ENCODE measurements at regions not wholly inside any gene's neighbourhood (a gene's known extent, or its start where the extent isn't known, plus 50 kb on each side); places are given as distances from the start of the nearest gene placed in this dataset.

DNA sequence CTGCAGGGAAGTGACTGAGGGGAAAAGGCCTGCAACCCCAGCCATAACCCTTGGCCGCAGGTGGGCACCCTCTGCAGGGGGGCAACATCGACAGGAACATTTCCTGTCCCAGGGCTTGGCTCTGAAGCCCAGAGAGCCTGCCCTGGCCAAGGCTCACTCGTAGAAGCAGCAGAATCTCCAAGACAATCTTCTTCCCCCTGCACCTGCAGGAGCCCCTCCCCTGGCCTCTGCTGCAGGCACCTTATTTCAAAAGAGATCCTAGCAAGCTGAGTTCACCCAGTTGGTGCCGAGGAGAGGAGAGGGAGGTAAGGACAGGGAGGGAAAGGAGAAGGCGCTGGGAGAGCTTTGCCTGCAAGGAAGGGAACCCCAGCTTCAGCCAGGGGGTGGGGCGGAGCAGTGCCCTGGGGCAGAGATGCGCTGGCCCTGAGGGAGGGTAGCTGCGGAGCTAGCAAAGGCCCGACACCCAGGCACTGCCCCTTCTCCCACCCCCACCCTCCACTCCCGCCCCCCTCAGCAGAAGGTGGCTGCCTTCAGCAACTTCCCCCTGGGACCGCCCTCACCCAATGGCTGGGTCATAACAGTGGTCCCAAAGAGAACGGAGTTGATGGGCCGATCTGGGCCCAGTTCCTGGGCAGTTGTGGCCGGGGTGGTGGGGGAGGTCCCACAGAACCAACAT lies 104.3 kb upstream of the TNRC6C start:
- DNase-seq (ENCODE audit: low read depth in 2 of 2), result no peak

DNA sequence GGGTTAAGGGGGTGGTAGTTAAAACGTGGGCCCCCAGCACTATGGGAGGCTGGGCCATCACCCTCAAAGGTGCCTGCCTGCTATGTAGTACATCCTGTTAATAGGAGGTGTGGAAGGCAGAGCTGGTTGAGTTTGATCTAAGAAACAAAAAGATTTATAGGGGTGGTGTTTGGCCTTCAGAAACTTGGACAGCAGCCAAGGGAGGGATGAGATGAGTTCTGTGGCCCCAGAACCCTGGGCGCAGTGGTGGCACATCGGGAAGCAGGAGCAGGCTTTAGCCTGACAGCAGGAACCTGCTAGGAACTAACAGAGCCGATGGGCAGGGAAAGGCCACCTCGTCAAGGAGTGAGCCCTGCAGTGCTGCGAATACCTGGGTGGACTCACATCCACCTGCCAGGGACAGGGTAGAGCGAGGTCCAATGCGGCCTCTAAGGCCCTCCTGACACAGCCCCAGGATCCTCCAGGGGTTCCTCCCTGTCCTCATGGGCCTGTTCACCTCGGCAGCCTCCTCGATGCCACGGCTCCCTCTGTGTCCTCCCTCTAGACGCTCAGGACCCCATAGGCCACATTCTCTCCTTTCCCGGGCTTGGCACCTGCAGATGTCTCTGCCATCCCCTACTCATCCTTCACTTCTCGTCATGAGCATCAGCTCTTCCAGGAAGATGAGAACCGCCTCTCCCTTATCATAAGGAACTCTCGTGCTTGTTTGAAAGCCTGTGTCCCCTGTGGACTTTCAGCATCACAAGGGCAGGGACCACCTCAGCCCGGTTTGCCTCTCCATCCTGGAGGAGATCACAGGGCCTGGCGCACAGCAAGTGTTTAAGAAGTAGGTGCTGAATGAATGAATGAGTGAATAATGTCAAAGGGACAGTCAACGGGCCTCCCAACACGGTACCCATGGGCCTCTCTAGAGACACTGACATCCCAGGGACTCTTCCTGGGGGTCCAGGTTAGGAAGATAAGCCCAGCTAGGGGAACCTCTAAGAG lies 103.5 kb upstream of the TNRC6C start:
- no peak for DNase-seq (ENCODE audit: low read depth in 2 of 2)

GRCh38 chr17:77856551-77857305 lies 101.8 kb upstream of the TNRC6C start:
- no peak for DNase-seq (ENCODE audit: low read depth in 2 of 2)

- DNase-seq (ENCODE audit: low read depth in 2 of 2), result no peak
Measured at GRCh38 chr17:77857306-77857555, 101.3 kb upstream of the TNRC6C start.

GRCh38 chr17:77857613-77858012 lies 100.9 kb upstream of the TNRC6C start:
- DNase-seq (ENCODE audit: low read depth in 2 of 2), result no peak

- no peak for DNase-seq (ENCODE audit: low read depth in 2 of 2)
Measured at GRCh38 chr17:77858291-77859034, 100.0 kb upstream of the TNRC6C start.

DNA sequence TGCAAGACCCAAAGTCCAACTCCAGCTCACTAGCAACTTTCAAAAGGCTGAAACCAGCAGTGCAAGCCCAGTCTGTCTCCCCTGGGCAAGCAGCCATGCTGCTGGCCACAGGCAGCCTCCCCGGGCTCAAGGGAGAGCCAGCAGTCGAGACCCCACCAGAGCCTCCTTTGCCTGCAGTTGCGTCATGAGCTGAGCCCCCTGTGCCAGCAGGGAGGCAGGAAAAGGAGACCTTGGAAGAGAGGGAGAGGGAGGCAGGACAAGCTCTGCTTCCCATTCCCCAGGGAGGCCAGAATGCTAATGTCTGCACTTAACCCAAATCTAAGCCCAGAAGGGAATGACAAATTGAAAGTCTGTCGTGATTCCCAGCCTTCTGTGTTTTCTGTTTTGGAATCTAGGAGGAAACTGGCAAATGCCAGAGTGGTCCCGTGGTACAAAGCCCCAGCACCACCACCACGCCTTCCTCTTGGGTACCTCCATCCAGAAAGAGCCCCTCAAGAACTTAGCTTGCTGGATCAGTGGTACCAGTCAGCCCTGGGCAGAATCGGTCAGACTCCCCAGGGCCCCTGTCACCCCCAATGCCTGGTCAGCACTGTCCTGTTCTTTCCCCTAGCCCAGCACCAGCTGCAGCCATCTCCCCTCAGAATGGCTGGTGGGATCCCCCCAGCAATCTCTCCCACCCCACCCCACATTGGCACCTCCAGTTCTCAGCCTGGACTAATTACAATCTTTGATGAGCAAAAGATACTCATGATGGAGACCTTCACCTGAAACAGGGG lies 99.3 kb upstream of the TNRC6C start:
- no peak for DNase-seq (ENCODE audit: low read depth in 2 of 2)

GRCh38 chr17:77861133-77861695 lies 97.3 kb upstream of the TNRC6C start:
- no peak for DNase-seq (ENCODE audit: low read depth in 2 of 2)

GRCh38 chr17:77861981-77862645 lies 96.4 kb upstream of the TNRC6C start:
- no peak for DNase-seq (ENCODE audit: low read depth in 2 of 2)

DNA sequence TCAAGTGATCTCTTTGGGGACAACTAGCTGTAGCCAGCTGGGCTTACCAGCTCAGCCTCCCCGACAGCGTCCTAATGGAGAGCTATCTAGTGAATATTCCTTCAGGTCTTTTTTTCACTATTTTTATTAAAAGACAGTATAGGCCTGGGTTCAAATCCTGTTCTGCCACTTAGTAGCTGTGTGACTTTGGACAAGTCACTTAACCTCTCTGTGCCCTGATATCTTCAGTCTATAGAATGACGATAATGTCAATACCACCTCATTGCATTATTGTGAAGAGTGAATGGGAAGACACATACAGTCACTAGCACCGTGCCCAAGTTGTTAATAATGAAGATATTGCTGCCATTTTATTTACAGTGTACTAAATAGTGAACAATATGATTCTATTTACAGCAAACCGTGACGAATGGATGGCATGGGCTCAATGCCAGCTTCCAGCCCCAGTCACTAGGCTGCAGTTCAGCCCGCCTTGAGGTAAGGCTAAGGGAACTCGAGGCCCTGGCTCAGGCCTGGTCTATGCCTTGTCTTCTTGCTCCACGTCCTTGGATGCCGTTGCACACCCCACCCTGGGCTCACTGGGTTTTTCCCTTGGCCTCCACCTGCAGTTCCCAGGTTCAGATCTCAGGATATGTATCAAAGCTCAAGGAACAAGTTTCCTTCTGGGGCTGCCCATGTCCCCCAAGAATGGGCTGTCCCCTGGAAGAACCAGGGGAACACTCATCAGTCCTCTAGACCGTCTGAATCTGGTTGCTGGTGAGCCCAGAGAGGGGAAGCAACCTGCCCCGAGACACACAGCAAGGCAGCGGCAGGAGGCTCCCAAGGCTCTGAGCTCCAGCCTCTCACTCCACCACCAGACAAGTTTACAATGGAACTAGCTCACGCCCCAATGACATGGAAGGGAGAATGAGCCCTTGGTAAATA lies 95.4 kb upstream of the TNRC6C start:
- no peak for DNase-seq (ENCODE audit: low read depth in 2 of 2)

GRCh38 chr17:77863814-77864161 lies 94.7 kb upstream of the TNRC6C start:
- no peak for DNase-seq (ENCODE audit: low read depth in 2 of 2)

- no peak for DNase-seq (ENCODE audit: low read depth in 2 of 2)
Measured at GRCh38 chr17:77864234-77865111, 94.0 kb upstream of the TNRC6C start.

DNA sequence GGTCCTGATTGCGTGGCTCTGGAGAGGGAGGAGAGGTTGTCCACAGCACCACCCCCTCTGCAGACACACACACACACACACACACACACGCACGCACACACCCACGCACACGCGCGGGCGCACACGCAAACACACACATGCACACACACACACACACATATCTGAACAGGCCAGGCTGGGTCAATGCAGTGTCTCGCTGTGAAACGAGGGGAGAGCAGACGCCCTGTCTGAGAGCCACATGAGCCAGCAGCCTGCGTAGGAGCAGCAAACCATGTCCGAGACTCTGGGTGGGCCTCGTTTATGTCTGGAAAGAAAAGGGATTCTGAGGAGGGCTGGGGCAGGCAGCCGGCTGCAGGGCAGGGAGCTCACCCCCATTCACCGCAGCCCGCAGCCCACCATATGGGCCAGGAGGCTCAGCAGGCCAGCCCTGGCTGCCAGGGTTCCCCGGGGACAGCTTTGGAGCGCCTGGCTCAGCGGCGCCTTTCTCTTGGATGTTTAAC lies 93.3 kb upstream of the TNRC6C start:
- DNase-seq (ENCODE audit: low read depth in 2 of 2), result no peak

DNA sequence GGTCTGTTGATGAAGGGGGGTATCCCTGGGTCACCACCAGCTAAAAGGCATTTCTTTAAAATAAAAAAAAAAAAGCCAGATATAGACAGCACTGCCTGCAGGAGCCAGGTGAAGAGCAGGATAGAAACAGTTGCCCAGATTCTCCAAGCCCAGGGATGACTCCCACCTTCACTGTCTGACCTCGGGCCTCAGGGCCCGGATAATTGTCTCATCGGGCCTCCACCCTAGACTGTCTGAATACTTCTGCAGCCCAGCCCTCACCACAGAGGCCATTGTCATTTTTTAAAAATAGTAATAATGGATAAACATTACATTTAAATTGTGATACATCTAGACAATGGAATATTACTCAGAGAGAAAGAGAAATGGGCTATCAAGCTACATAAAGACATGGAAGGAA lies 92.8 kb upstream of the TNRC6C start:
- no peak for DNase-seq (ENCODE audit: low read depth in 2 of 2)

DNA sequence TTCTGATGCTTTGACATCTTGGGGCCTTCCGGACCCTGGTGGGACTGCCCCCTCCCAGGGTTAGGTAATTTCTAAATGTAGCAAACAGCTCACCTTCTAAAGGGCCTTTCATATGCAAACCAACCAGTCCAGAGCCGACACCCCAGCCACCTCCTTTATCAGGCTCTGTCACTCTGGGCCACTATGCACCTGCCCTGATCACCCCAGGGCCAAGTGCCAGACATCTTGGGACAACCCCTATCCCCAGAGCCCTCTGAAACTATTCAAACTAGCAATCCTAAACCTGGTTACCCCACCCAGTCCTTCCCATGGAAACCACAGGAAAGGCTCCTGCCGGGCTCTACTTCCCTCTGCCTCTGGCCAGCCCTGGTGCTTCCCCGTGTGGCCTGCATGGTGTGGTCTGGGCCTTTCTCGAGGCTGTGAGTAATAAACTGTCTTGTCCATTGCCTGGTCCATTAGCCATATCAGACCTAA lies 91.2 kb upstream of the TNRC6C start:
- no peak for DNase-seq (ENCODE audit: low read depth in 2 of 2)

GRCh38 chr17:77867976-77868713 lies 90.4 kb upstream of the TNRC6C start:
- DNase-seq (ENCODE audit: low read depth in 2 of 2), result no peak

- no peak for DNase-seq (ENCODE audit: low read depth in 2 of 2)
Measured at GRCh38 chr17:77869041-77869599, 89.4 kb upstream of the TNRC6C start.

Data from activated CD4-positive, alpha-beta T cell treated with anti-CD3 and anti-CD28 coated beads for 24 hours (primary cell).